HFF-Myc (cell line): ENCODE measurements at regions not wholly inside any gene's neighbourhood (a gene's known extent, or its start where the extent isn't known, plus 50 kb on each side); places are given as distances from the start of the nearest gene placed in this dataset.
A peak's percentile ranks its signal among the peaks of the same experiment; 100 is the strongest.

ENCODE experiments used
- DNase-seq: peaks from one replicate; pipeline ENCODE4 v3.0.0-alpha.2; 2011; ENCODE audit warnings: low read depth; ENCODE audit errors: extremely low read depth
- H3K4me3 ChIP-seq: replicated peaks from 2 replicates; pipeline ENCODE4 v1.5.1; 2011; ENCODE audit warnings: low read depth, mild to moderate bottlenecking, control low read depth, low read length
- TF ChIP-seq, protein P1 (sequence below): IDR thresholded peaks from 2 replicates; pipeline ENCODE4 v1.5.1; 2012; ENCODE audit warnings: mild to moderate bottlenecking, low read depth, low read length, control low read depth; ENCODE audit errors: missing control alignments

DNA sequence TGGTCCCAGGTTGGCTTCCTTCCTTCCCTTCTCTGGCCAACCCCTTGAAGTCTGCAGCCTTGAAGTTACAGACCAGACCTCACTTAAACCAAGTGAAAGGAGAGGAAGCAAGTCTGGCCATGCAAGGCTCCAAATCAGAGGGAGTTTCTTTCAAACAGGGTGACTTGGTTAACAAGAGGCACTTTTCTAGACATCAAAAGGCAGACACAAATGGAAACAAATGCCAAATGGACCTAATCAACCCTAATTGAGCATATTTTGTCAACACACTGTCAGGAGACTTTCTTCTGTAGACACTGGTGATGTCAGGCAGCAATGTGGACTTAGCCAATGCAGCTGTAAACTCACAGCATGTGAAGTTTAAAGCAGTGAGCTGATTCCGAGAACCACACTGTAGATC is 282.7 kb upstream of the FZD8 start:
- no peak for DNase-seq
- H3K4me3 ChIP-seq, result no peak overlapping the region
- TF ChIP-seq, protein P1, sequence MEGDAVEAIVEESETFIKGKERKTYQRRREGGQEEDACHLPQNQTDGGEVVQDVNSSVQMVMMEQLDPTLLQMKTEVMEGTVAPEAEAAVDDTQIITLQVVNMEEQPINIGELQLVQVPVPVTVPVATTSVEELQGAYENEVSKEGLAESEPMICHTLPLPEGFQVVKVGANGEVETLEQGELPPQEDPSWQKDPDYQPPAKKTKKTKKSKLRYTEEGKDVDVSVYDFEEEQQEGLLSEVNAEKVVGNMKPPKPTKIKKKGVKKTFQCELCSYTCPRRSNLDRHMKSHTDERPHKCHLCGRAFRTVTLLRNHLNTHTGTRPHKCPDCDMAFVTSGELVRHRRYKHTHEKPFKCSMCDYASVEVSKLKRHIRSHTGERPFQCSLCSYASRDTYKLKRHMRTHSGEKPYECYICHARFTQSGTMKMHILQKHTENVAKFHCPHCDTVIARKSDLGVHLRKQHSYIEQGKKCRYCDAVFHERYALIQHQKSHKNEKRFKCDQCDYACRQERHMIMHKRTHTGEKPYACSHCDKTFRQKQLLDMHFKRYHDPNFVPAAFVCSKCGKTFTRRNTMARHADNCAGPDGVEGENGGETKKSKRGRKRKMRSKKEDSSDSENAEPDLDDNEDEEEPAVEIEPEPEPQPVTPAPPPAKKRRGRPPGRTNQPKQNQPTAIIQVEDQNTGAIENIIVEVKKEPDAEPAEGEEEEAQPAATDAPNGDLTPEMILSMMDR, result no peak

- DNase-seq, result no peak
Observed at GRCh38 chr10:35922876-35923600, 280.9 kb upstream of the FZD8 start.

DNA sequence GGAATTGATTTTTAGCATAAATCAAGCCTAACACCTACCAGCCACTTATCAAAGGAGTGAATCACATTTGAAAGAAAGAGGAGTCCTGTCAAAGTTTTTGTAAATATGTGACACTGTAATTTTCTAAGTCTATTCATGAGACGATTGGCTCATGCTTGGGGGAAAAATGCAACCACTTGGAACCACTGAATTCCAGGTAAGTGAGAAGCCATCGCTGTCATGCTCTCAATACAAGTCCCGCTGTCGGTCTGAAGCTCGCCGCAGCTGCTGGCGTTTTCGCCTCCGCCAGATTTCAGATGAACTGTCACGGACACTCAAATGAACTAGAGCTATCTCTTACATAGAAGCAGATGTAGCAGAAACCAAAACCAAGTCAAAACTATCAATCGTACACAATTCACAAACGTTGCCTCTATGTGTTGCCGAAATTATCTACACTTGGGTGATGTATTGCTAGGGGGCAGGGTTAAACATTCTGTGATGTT is 279.8 kb upstream of the FZD8 start:
- TF ChIP-seq, protein P1, result no peak
- DNase-seq, result no peak
- H3K4me3 ChIP-seq, result no peak overlapping the region

More at GRCh38 chr10:35922876-35923600, 280.9 kb upstream of the FZD8 start:
- TF ChIP-seq, protein P1, result no peak
- H3K4me3 ChIP-seq, result no peak overlapping the region

GRCh38 chr10:35916791-35917190 is 274.7 kb upstream of the FZD8 start:
- TF ChIP-seq, protein P1, result no peak
- no peak for DNase-seq
- no peak overlapping the region for H3K4me3 ChIP-seq

DNA sequence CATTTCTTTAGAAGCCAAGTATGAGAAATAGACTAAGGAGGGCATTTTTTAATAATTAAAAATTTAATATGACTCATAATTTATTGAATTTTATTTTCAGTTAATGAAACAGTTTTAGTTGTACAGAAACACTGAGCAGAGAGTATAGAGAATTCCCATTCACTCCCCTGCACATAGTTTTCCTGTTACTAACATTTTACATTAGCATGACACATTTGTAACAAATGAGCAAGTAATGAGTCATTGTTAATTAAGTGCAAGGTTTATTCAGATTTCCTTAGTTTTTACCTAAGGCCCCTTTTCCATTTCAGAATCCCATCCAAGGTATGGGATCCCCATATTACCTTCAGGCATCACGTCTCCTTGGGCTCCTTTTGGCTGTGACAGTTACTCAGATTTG is 271.5 kb upstream of the FZD8 start:
- no peak overlapping the region for H3K4me3 ChIP-seq
- TF ChIP-seq, protein P1, result no peak
- no peak for DNase-seq

GRCh38 chr10:35912615-35913569 is 270.8 kb upstream of the FZD8 start:
- H3K4me3 ChIP-seq, result no peak overlapping the region
- TF ChIP-seq, protein P1, result no peak
- peak; percentile 37 for DNase-seq
